Keratinocyte (primary cell): ENCODE measurements at regions not wholly inside any gene's neighbourhood (a gene's known extent, or its start where the extent isn't known, plus 50 kb on each side); places are given as distances from the start of the nearest gene placed in this dataset.

Experiments used
- DNase-seq: peaks from one replicate; pipeline ENCODE4 v3.0.0-alpha.2; 2011; ENCODE audit warnings: low read depth, missing footprints, low spot score
- FAIRE-seq: peaks from 2 replicates; lab custom pipeline; 2011; peaks lifted over from hg19 to GRCh38; lab: Jason Lieb, UNC
- H2AFZ ChIP-seq: 2 replicates; pipeline ENCODE4 v1.6.0; 2012; ENCODE audit warnings: low read length, control low read depth, inconsistent platforms; ENCODE audit not compliant: control insufficient read depth
- H3K27ac ChIP-seq: 2 replicates; pipeline ENCODE4 v1.5.1; 2011; ENCODE audit warnings: low read length; ENCODE audit not compliant: control insufficient read depth, insufficient read depth
- H3K27me3 ChIP-seq: 3 replicates; pipeline ENCODE4 v1.6.0; 2011; ENCODE audit warnings: low read length; ENCODE audit not compliant: control insufficient read depth, insufficient read depth; ENCODE audit errors: extremely low read depth
- H3K36me3 ChIP-seq, 2 experiments: 2 replicates in 1 of 2; 3 replicates in 1 of 2; pipeline ENCODE4 v1.5.1; 2011; ENCODE audit warnings: low read length in 2 of 2, mild to moderate bottlenecking in 1 of 2; ENCODE audit not compliant: control insufficient read depth in 2 of 2, insufficient read depth in 2 of 2; ENCODE audit errors: extremely low read depth in 1 of 2
- H3K4me1 ChIP-seq: 3 replicates; pipeline ENCODE4 v1.5.1; 2011; ENCODE audit warnings: low read length; ENCODE audit not compliant: control insufficient read depth, insufficient read depth; ENCODE audit errors: extremely low read depth
- H3K4me2 ChIP-seq: 3 replicates; pipeline ENCODE4 v1.6.0; 2011; ENCODE audit warnings: low read depth, low read length; ENCODE audit not compliant: control insufficient read depth, insufficient read depth; ENCODE audit errors: extremely low read depth
- H3K4me3 ChIP-seq, 3 experiments: fragments of 200-600 bp in 1 of 3; sonication (generic) in 1 of 3; 2 replicates in 2 of 3; 3 replicates in 1 of 3; pipeline ENCODE4 v1.5.1; 2011 to 2016; ENCODE audit warnings: low read length in 3 of 3, mild to moderate bottlenecking in 3 of 3, control low read depth in 2 of 3, inconsistent platforms in 1 of 3, low read depth in 1 of 3, mixed read lengths in 1 of 3, mixed run types in 1 of 3, moderate library complexity in 1 of 3; ENCODE audit not compliant: control insufficient read depth in 2 of 3, insufficient read depth in 2 of 3; ENCODE audit errors: extremely low read depth in 1 of 3
- H3K79me2 ChIP-seq: 2 replicates; pipeline ENCODE4 v1.6.0; 2012; ENCODE audit warnings: low read length; ENCODE audit not compliant: control insufficient read depth, insufficient read depth
- H3K9ac ChIP-seq: 3 replicates; pipeline ENCODE4 v1.6.0; 2011; ENCODE audit warnings: low read length; ENCODE audit not compliant: control insufficient read depth, insufficient read depth; ENCODE audit errors: extremely low read depth
- H3K9me1 ChIP-seq: 3 replicates; pipeline ENCODE4 v1.6.0; 2011; ENCODE audit warnings: low read length; ENCODE audit not compliant: control insufficient read depth, insufficient read depth; ENCODE audit errors: extremely low read depth
- H3K9me3 ChIP-seq: 2 replicates; pipeline ENCODE4 v1.5.1; 2012; ENCODE audit warnings: low read depth, low read length; ENCODE audit not compliant: control insufficient read depth
- H4K20me1 ChIP-seq: 3 replicates; pipeline ENCODE4 v1.6.0; 2011; ENCODE audit warnings: low read length; ENCODE audit not compliant: control insufficient read depth, insufficient read depth; ENCODE audit errors: extremely low read depth
- CTCF ChIP-seq, 3 experiments: IDR thresholded peaks in 1 of 3; conservative IDR thresholded peaks in 1 of 3; optimal IDR thresholded peaks in 1 of 3; 2 replicates in 2 of 3; 3 replicates in 1 of 3; pipeline versions ENCODE3 to v1.5.1; 2011; ENCODE audit warnings: low read length in 3 of 3, mild to moderate bottlenecking in 3 of 3, moderate library complexity in 2 of 3, control low read depth in 1 of 3, inconsistent platforms in 1 of 3; ENCODE audit not compliant: insufficient read depth in 2 of 3; ENCODE audit errors: extremely low read depth in 1 of 3
- EZH2 ChIP-seq: IDR thresholded peaks from one replicate; pipeline ENCODE4 v1.6.1; 2012; ENCODE audit warnings: inconsistent platforms, mild to moderate bottlenecking, low read length, moderate library complexity
- dilution Hi-C: fragments of 300-500 bp; cut with MboI; formaldehyde crosslinking; loops from one replicate; pipeline ENCODE4 v1.7.0; 2020; ENCODE audit warnings: low sequenced_read_pairs; ENCODE audit not compliant: extremely low pct_ligation_motif_present

- FAIRE-seq: no peak
- dilution Hi-C loops: no loop called here
- H3K27ac ChIP-seq: no peak overlapping the region
- no peaks in the 10 kb centered on the region for H4K20me1 ChIP-seq
- H3K79me2 ChIP-seq: no peaks in the 10 kb centered on the region
- no peaks in the 10 kb centered on the region for H3K27me3 ChIP-seq
- DNase-seq: no peak
- no peak overlapping the region for H3K4me3 ChIP-seq
- H3K9me3 ChIP-seq: no peaks in the 10 kb centered on the region
- no peak overlapping the region for H2AFZ ChIP-seq
- no peaks in the 10 kb centered on the region for H3K9me1 ChIP-seq
- H3K36me3 ChIP-seq: no peaks in the 10 kb centered on the region
- no peak overlapping the region for H3K4me2 ChIP-seq
- TF ChIP-seq EZH2: no peak
- H3K4me1 ChIP-seq: no peaks in the 10 kb centered on the region
- H3K9ac ChIP-seq: no peak overlapping the region
These were observed 81.2 kb upstream of the ZBTB20 start for GRCh38 chr3:115228266-115228665.

- no peaks in the 10 kb centered on the region for H3K9me3 ChIP-seq
- H3K4me2 ChIP-seq: no peak overlapping the region
- H3K4me3 ChIP-seq: no peak overlapping the region
- H3K4me1 ChIP-seq: no peaks in the 10 kb centered on the region
- H2AFZ ChIP-seq: no peak overlapping the region
- dilution Hi-C loops: no loop called here
- H3K36me3 ChIP-seq: no peaks in the 10 kb centered on the region
- no peak for TF ChIP-seq CTCF (optimal IDR thresholded peaks at IDR 0.05 in 1 of 3, IDR thresholded peaks at IDR 0.05 in 1 of 3, conservative IDR thresholded peaks at IDR 0.05 in 1 of 3; ENCODE audit: extremely low read depth in 1 of 3, insufficient read depth in 2 of 3, low read length in 3 of 3)
- no peak for TF ChIP-seq EZH2
- H4K20me1 ChIP-seq: no peaks in the 10 kb centered on the region
- no peak overlapping the region for H3K9ac ChIP-seq
- H3K9me1 ChIP-seq: no peaks in the 10 kb centered on the region
- H3K27ac ChIP-seq: no peak overlapping the region
- H3K79me2 ChIP-seq: no peaks in the 10 kb centered on the region
- no peaks in the 10 kb centered on the region for H3K27me3 ChIP-seq
- DNase-seq: no peak
- no peak for FAIRE-seq
These were observed 85.1 kb upstream of the ZBTB20 start for GRCh38 chr3:115232167-115232566.

GRCh38 chr3:115233021-115233420 lies 85.9 kb upstream of the ZBTB20 start:
- Histone ChIP-seq H3K4me3 (no peak overlapping the region), H3K9me1 (no peaks in the 10 kb centered on the region), H2AFZ (no peak overlapping the region), H3K4me1 (no peaks in the 10 kb centered on the region), H3K27me3 (no peaks in the 10 kb centered on the region), H3K36me3 (no peaks in the 10 kb centered on the region), H3K9ac (no peak overlapping the region), H3K79me2 (no peaks in the 10 kb centered on the region), H4K20me1 (no peaks in the 10 kb centered on the region), H3K27ac (no peak overlapping the region), H3K9me3 (no peaks in the 10 kb centered on the region), H3K4me2 (no peak overlapping the region)
- dilution Hi-C loops: no loop called here
- FAIRE-seq: no peak
- TF ChIP-seq EZH2 (no peak), CTCF (optimal IDR thresholded peaks at IDR 0.05 in 1 of 3, IDR thresholded peaks at IDR 0.05 in 1 of 3, conservative IDR thresholded peaks at IDR 0.05 in 1 of 3; ENCODE audit: extremely low read depth in 1 of 3, insufficient read depth in 2 of 3, low read length in 3 of 3) (no peak)
- no peak for DNase-seq
